IPS DF 19.7 (cell line): ENCODE measurements at regions not wholly inside any gene's neighbourhood (a gene's known extent, or its start where the extent isn't known, plus 50 kb on each side); places are given as distances from the start of the nearest gene placed in this dataset.

Source experiments
- DNase-seq: peaks from one replicate; pipeline ENCODE4 v3.0.0-alpha.2; 2013; ENCODE audit warnings: low read depth, low spot score

GRCh38 chr10:130993612-130994011 lies 317.9 kb downstream of the TCERG1L start:
- DNase-seq = no peak

GRCh38 chr10:130994191-130994590 lies 317.3 kb downstream of the TCERG1L start:
- DNase-seq = no peak

- DNase-seq = no peak
Measured at GRCh38 chr10:130994845-130995244, 316.7 kb downstream of the TCERG1L start.

- DNase-seq = no peak
Measured at GRCh38 chr10:130997267-130998045, 314.1 kb downstream of the TCERG1L start.

- DNase-seq = no peak
Measured at GRCh38 chr10:130998046-130998435, 313.5 kb downstream of the TCERG1L start.

GRCh38 chr10:130998642-130999041 lies 312.9 kb downstream of the TCERG1L start:
- no peak for DNase-seq

GRCh38 chr10:130999376-131000202 lies 311.9 kb downstream of the TCERG1L start:
- no peak for DNase-seq

- DNase-seq = no peak
Measured at GRCh38 chr10:131000244-131000643, 311.3 kb downstream of the TCERG1L start.

GRCh38 chr10:131000743-131001142 lies 310.8 kb downstream of the TCERG1L start:
- no peak for DNase-seq

GRCh38 chr10:131001438-131001837 lies 310.1 kb downstream of the TCERG1L start:
- DNase-seq = no peak

GRCh38 chr10:131002031-131002861 lies 309.3 kb downstream of the TCERG1L start:
- peak; percentile 3 for DNase-seq

GRCh38 chr10:131003455-131003854 lies 308.1 kb downstream of the TCERG1L start:
- no peak for DNase-seq

GRCh38 chr10:131004276-131004675 lies 307.2 kb downstream of the TCERG1L start:
- DNase-seq = no peak

- DNase-seq = no peak
Measured at GRCh38 chr10:131006458-131007256, 304.9 kb downstream of the TCERG1L start.

GRCh38 chr10:131009791-131010190 lies 301.7 kb downstream of the TCERG1L start:
- DNase-seq = no peak

GRCh38 chr10:131010965-131011575 lies 300.5 kb downstream of the TCERG1L start:
- DNase-seq = no peak

- DNase-seq = no peak
Measured at GRCh38 chr10:131011936-131012640, 299.4 kb downstream of the TCERG1L start.

GRCh38 chr10:131012641-131012985 lies 298.9 kb downstream of the TCERG1L start:
- no peak for DNase-seq

GRCh38 chr10:131013281-131013912 lies 298.1 kb downstream of the TCERG1L start:
- DNase-seq = no peak

GRCh38 chr10:131014271-131014670 lies 297.2 kb downstream of the TCERG1L start:
- DNase-seq = no peak
